ENCODE measurements at regions not wholly inside any gene's neighbourhood (a gene's known extent, or its start where the extent isn't known, plus 50 kb on each side); places are given as distances from the start of the nearest gene placed in this dataset.

- DNase-seq (ENCODE audit: low spot score) (no peak), ATAC-seq (no peak)
- no peak overlapping the region for H3K4me3 Mint-ChIP-seq
- H3K27ac Mint-ChIP-seq = no peak overlapping the region
- peaks cover 35% of the 10 kb centered on the region for H3K4me1 Mint-ChIP-seq
- TF ChIP-seq CREB1 (CRISPR knock-in tag; IDR thresholded peaks at IDR 0.05) = no peak
- TF ChIP-seq SMAD3 (CRISPR knock-in tag; IDR thresholded peaks at IDR 0.05; ENCODE audit: borderline replicate concordance) = no peak
- TF ChIP-seq E2F4 (CRISPR knock-in tag; IDR thresholded peaks at IDR 0.05; ENCODE audit: borderline replicate concordance, low read depth) = no peak
- TF ChIP-seq ZNF317 (CRISPR knock-in tag; IDR thresholded peaks at IDR 0.05; ENCODE audit: borderline replicate concordance, low read depth) = peak; percentile 74
- peaks cover 13% of the 10 kb centered on the region for H3K27me3 Mint-ChIP-seq (ENCODE audit: low read depth)
- H3K9me3 Mint-ChIP-seq = peaks cover 9% of the 10 kb centered on the region
- ChIA-PET CTCF (no interaction called here), POLR2A (no interaction called here)
- no peaks in the 10 kb centered on the region for H3K36me3 Mint-ChIP-seq
These were observed 135.1 kb upstream of the MYCN start for GRCh38 chr2:15805206-15805605.

- DNase-seq (ENCODE audit: low spot score) (no peak), ATAC-seq (no peak)
- Mint-ChIP-seq H3K27ac (no peak overlapping the region), H3K27me3 (ENCODE audit: low read depth) (peaks cover 13% of the 10 kb centered on the region), H3K4me3 (no peak overlapping the region), H3K4me1 (peaks cover 34% of the 10 kb centered on the region), H3K9me3 (peaks cover 9% of the 10 kb centered on the region), H3K36me3 (no peaks in the 10 kb centered on the region)
- ChIA-PET POLR2A (no interaction called here), CTCF (no interaction called here)
- no peak for TF ChIP-seq HMGXB4 (CRISPR knock-in tag; IDR thresholded peaks at IDR 0.05)
- TF ChIP-seq ETV6 (CRISPR knock-in tag; IDR thresholded peaks at IDR 0.05) = no peak
- TF ChIP-seq RELA (CRISPR knock-in tag; IDR thresholded peaks at IDR 0.05; ENCODE audit: borderline replicate concordance) = no peak
- no peak for TF ChIP-seq USF2 (CRISPR knock-in tag; IDR thresholded peaks at IDR 0.05)
- no peak for TF ChIP-seq PREB (CRISPR knock-in tag; IDR thresholded peaks at IDR 0.05; ENCODE audit: borderline replicate concordance)
- TF ChIP-seq ZNF219 (CRISPR knock-in tag; IDR thresholded peaks at IDR 0.05; ENCODE audit: borderline replicate concordance) = no peak
- no peak for TF ChIP-seq ZNF512 (CRISPR knock-in tag; IDR thresholded peaks at IDR 0.05; ENCODE audit: borderline replicate concordance)
- no peak for TF ChIP-seq NR2C2 (CRISPR knock-in tag; IDR thresholded peaks at IDR 0.05)
- TF ChIP-seq SP1 (CRISPR knock-in tag; conservative IDR thresholded peaks at IDR 0.05) = no peak
- TF ChIP-seq TP53 (CRISPR knock-in tag; IDR thresholded peaks at IDR 0.05) = no peak
- no peak for TF ChIP-seq ZNF263 (CRISPR knock-in tag; IDR thresholded peaks at IDR 0.05; ENCODE audit: low read depth)
- no peak for TF ChIP-seq JAZF1 (CRISPR knock-in tag; IDR thresholded peaks at IDR 0.05)
- no peak for TF ChIP-seq TEAD4 (CRISPR knock-in tag; IDR thresholded peaks at IDR 0.05)
- TF ChIP-seq AFF4 (CRISPR knock-in tag; IDR thresholded peaks at IDR 0.05; ENCODE audit: borderline replicate concordance) = no peak
These were observed 134.6 kb upstream of the MYCN start for GRCh38 chr2:15805772-15806171.
